HCT116 (cell line): ENCODE measurements at regions not wholly inside any gene's neighbourhood (a gene's known extent, or its start where the extent isn't known, plus 50 kb on each side); places are given as distances from the start of the nearest gene placed in this dataset.

ENCODE experiments used
- ATAC-seq: fragments of 200-7000 bp; cut with Tn5 transposase; 2 replicates; pipeline ENCODE4 v1.9.1; 2020; ENCODE audit warnings: mild to moderate bottlenecking, moderate library complexity
- BruUV-seq: library from RNA; stranded (reverse); fragments of 400-500 nt; replicated peaks from 2 replicates; lab custom pipeline; 2021; lab: Mats Ljungman, UMichigan
- CTCF ChIA-PET: fragments of 300-600 bp; sonication (Branson Sonifier 250); formaldehyde crosslinking; loops from one replicate; lab custom pipeline; 2021; ENCODE audit warnings: antibody characterized with exemption; lab: Charles Lee
- POLR2A ChIA-PET: fragments of 300-600, 350-600 bp; sonication (Branson Sonifier 250); formaldehyde crosslinking; loops from one replicate; lab custom pipeline; 2021; ENCODE audit warnings: antibody characterized with exemption; lab: Charles Lee
- RAD21 ChIA-PET, 2 experiments: fragments of 300-600 bp; sonication (Branson Sonifier 250); formaldehyde crosslinking; loops; one replicate each; lab custom pipeline; 2023; ENCODE audit warnings: low total read pairs in 2 of 2; ENCODE audit not compliant: uncharacterized antibody in 2 of 2, unreplicated experiment in 2 of 2, low non-redundant PET in 1 of 2; lab: Charles Lee
- DNase-seq: peaks from one replicate; pipeline ENCODE4 v3.0.0-alpha.2; 2010; ENCODE audit warnings: low read depth, low spot score
- H2AFZ ChIP-seq: fragments of 200-600 bp; shearing (Covaris generic), sonication (generic); 2 replicates; pipeline ENCODE4 v1.6.1; 2017; ENCODE audit warnings: low read depth, mixed run types, mixed read lengths, antibody characterized with exemption, low read length; ENCODE audit not compliant: poor library complexity, severe bottlenecking
- H3K27ac ChIP-seq: 2 replicates; pipeline ENCODE4 v1.5.1; 2012; ENCODE audit warnings: low read depth, low read length
- H3K27me3 ChIP-seq: fragments of 200-600 bp; sonication (generic); 2 replicates; pipeline ENCODE4 v1.6.1; 2016; ENCODE audit warnings: mixed run types, low read length, mixed read lengths; ENCODE audit not compliant: insufficient read depth
- H3K36me3 ChIP-seq, 2 experiments: fragments of 200-500 bp in 1 of 2; fragments of 200-600 bp in 1 of 2; sonication (Bioruptor generic) in 1 of 2; sonication (generic) in 1 of 2; 2 replicates each; pipeline versions ENCODE4 v1.5.1 to v1.6.1; 2014 to 2016; ENCODE audit warnings: low read length in 2 of 2, inconsistent platforms in 1 of 2, mixed read lengths in 1 of 2, mixed run types in 1 of 2; ENCODE audit not compliant: insufficient read depth in 2 of 2, control insufficient read depth in 1 of 2
- H3K4me1 ChIP-seq, 2 experiments: fragments of 200-600 bp in 1 of 2; sonication (generic) in 1 of 2; 2 replicates each; pipeline versions ENCODE4 v1.5.1 to v1.6.1; 2012 to 2017; ENCODE audit warnings: low read length in 2 of 2, inconsistent platforms in 1 of 2, mild to moderate bottlenecking in 1 of 2, mixed read lengths in 1 of 2, mixed run types in 1 of 2, moderate library complexity in 1 of 2; ENCODE audit not compliant: insufficient read depth in 2 of 2, control insufficient read depth in 1 of 2
- H3K4me2 ChIP-seq: fragments of 200-600 bp; sonication (generic); 2 replicates; pipeline ENCODE4 v1.6.1; 2017; ENCODE audit warnings: mixed run types, low read length, mixed read lengths
- H3K4me3 ChIP-seq, 2 experiments: fragments of 200-600 bp in 1 of 2; sonication (generic) in 1 of 2; replicated peaks in 1 of 2; 2 replicates each; pipeline ENCODE4 v1.5.1; 2011 to 2016; ENCODE audit warnings: low read length in 2 of 2, control low read depth in 1 of 2, low read depth in 1 of 2, mild to moderate bottlenecking in 1 of 2, mixed read lengths in 1 of 2, mixed run types in 1 of 2
- H3K79me2 ChIP-seq: fragments of 200-600 bp; sonication (generic); 2 replicates; pipeline ENCODE4 v1.6.1; 2017; ENCODE audit warnings: mild to moderate bottlenecking, mixed run types, low read length, moderate library complexity, mixed read lengths; ENCODE audit not compliant: insufficient read depth
- H3K9ac ChIP-seq: fragments of 200-600 bp; sonication (generic); 2 replicates; pipeline ENCODE4 v1.6.1; 2016; ENCODE audit warnings: low read length, mixed read lengths
- H3K9me2 ChIP-seq: fragments of 200-600 bp; sonication (generic), shearing (Covaris generic); 2 replicates; pipeline ENCODE4 v1.6.1; 2017; ENCODE audit warnings: mixed run types, mild to moderate bottlenecking, moderate library complexity; ENCODE audit not compliant: insufficient read depth
- H3K9me3 ChIP-seq, 2 experiments: fragments of 200-500 bp in 1 of 2; fragments of 200-600 bp in 1 of 2; sonication (Bioruptor generic) in 1 of 2; sonication (generic) in 1 of 2; 2 replicates each; pipeline ENCODE4 v1.6.1; 2014 to 2017; ENCODE audit warnings: low read length in 2 of 2, mixed read lengths in 2 of 2, inconsistent platforms in 1 of 2, low read depth in 1 of 2, mild to moderate bottlenecking in 1 of 2, mixed run types in 1 of 2, moderate library complexity in 1 of 2; ENCODE audit not compliant: control insufficient read depth in 1 of 2, insufficient read depth in 1 of 2
- H4K20me1 ChIP-seq: fragments of 200-600 bp; sonication (generic), shearing (Covaris generic); 2 replicates; pipeline ENCODE4 v1.6.1; 2017; ENCODE audit warnings: mixed run types, mild to moderate bottlenecking, moderate library complexity; ENCODE audit not compliant: insufficient read depth
- SIN3A ChIP-seq: IDR thresholded peaks from 2 replicates; pipeline ENCODE4 v1.6.1; 2012; ENCODE audit warnings: low read depth
- SP1 ChIP-seq: IDR thresholded peaks from 2 replicates; pipeline ENCODE4 v1.6.1; 2012; ENCODE audit warnings: low read depth
- intact Hi-C: fragments of 100-400 bp; cut with micrococcal nuclease; formaldehyde crosslinking; loops from 2 replicates; pipeline ENCODE4 v1.10.0; 2022
- TF ChIP-seq, protein P1 (sequence below): IDR thresholded peaks from 2 replicates; pipeline ENCODE4 v1.6.1; 2012
- TF ChIP-seq, protein P2 (sequence below): IDR thresholded peaks from 2 replicates; pipeline ENCODE4 v1.6.1; 2012; ENCODE audit warnings: low read depth

DNA sequence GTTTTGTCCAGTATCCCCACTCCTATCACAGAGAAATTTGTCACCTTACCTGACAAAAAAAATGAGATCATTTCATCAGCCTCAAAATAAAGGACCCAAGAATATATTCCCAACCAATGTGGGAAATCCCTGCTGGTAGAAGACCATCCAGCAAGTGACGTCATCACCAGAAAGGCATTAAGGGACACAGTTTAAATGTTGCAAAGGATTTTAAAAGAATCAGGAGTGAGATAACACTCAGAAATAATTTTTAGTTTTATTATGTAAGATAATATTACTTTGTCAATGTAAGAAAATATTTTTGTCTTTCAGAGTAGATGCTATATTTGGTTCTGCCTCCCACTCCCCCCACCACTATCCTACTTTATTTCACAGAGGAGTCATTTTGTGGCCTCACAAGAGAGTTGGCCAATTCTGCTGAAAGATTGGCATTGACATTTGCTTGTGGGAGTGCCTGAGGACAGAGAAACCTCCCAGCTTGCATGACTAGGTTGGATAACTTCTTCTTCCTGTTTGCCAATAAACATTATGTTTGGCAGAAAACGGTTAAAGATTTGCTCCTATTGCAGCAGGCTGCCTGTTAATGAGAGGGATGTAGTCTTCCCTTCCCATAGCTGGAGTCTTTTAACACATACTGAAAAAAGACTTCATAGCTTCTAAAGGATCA, 288.6 kb upstream of the DAB2 start:
- H4K20me1 ChIP-seq: no peaks in the 10 kb centered on the region
- H2AFZ ChIP-seq: no peak overlapping the region
- no peaks in the 10 kb centered on the region for H3K79me2 ChIP-seq
- H3K27me3 ChIP-seq: no peaks in the 10 kb centered on the region
- H3K27ac ChIP-seq: no peak overlapping the region
- no peak overlapping the region for H3K4me2 ChIP-seq
- no peak overlapping the region for H3K4me3 ChIP-seq
- intact Hi-C loops: loop anchor here (5.0 to 10.0 kb wide), 2 partner anchors 234 to 1931 kb away; no protein-coding TSS in a partner anchor
- H3K36me3 ChIP-seq: no peaks in the 10 kb centered on the region
- no peaks in the 10 kb centered on the region; a peak in 1 of 4 replicates for H3K4me1 ChIP-seq
- no peak for ATAC-seq
- POLR2A ChIA-PET: no interaction called here
- H3K9me3 ChIP-seq: no peaks in the 10 kb centered on the region
- DNase-seq: no peak
- CTCF ChIA-PET: interaction anchor here (0.9 to 1.2 kb wide), 2 partner anchors 973 to 976 kb away, joined by 3 to 5 read pairs; no protein-coding TSS in a partner anchor
- BruUV-seq: no TSS peak
- TF ChIP-seq, protein P1, sequence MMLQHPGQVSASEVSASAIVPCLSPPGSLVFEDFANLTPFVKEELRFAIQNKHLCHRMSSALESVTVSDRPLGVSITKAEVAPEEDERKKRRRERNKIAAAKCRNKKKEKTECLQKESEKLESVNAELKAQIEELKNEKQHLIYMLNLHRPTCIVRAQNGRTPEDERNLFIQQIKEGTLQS: no peak
- no peak for TF ChIP-seq SP1
- TF ChIP-seq, protein P2, sequence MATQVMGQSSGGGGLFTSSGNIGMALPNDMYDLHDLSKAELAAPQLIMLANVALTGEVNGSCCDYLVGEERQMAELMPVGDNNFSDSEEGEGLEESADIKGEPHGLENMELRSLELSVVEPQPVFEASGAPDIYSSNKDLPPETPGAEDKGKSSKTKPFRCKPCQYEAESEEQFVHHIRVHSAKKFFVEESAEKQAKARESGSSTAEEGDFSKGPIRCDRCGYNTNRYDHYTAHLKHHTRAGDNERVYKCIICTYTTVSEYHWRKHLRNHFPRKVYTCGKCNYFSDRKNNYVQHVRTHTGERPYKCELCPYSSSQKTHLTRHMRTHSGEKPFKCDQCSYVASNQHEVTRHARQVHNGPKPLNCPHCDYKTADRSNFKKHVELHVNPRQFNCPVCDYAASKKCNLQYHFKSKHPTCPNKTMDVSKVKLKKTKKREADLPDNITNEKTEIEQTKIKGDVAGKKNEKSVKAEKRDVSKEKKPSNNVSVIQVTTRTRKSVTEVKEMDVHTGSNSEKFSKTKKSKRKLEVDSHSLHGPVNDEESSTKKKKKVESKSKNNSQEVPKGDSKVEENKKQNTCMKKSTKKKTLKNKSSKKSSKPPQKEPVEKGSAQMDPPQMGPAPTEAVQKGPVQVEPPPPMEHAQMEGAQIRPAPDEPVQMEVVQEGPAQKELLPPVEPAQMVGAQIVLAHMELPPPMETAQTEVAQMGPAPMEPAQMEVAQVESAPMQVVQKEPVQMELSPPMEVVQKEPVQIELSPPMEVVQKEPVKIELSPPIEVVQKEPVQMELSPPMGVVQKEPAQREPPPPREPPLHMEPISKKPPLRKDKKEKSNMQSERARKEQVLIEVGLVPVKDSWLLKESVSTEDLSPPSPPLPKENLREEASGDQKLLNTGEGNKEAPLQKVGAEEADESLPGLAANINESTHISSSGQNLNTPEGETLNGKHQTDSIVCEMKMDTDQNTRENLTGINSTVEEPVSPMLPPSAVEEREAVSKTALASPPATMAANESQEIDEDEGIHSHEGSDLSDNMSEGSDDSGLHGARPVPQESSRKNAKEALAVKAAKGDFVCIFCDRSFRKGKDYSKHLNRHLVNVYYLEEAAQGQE: no peak
- TF ChIP-seq SIN3A: no peak
- H3K9ac ChIP-seq: no peak overlapping the region
- RAD21 ChIA-PET: no interaction called here
- H3K9me2 ChIP-seq: no peaks in the 10 kb centered on the region
